DOHH2 (cell line): ENCODE measurements at regions not wholly inside any gene's neighbourhood (a gene's known extent, or its start where the extent isn't known, plus 50 kb on each side); places are given as distances from the start of the nearest gene placed in this dataset.

Experiments
- H3F3A ChIP-seq: fragments of 200-600 bp; sonication (generic), shearing (Covaris generic); 2 replicates; pipeline ENCODE4 v1.6.0; 2016; ENCODE audit warnings: antibody characterized with exemption, mild to moderate bottlenecking; ENCODE audit not compliant: control insufficient read depth, insufficient read depth
- H3K27ac ChIP-seq: fragments of 200-600 bp; sonication (generic); 2 replicates; pipeline ENCODE4 v1.5.1; 2014; ENCODE audit warnings: low read depth, mild to moderate bottlenecking, low read length, moderate library complexity
- H3K27me3 ChIP-seq: fragments of 200-600 bp; sonication (generic); 2 replicates; pipeline ENCODE4 v1.6.1; 2014; ENCODE audit warnings: mild to moderate bottlenecking, low read length, mixed read lengths; ENCODE audit not compliant: control insufficient read depth
- H3K36me3 ChIP-seq: fragments of 200-600 bp; sonication (generic); 2 replicates; pipeline ENCODE4 v1.6.1; 2014; ENCODE audit warnings: mild to moderate bottlenecking, low read length, moderate library complexity, mixed read lengths; ENCODE audit not compliant: control insufficient read depth
- H3K4me1 ChIP-seq: fragments of 200-600 bp; sonication (generic); 2 replicates; pipeline ENCODE4 v1.6.1; 2014; ENCODE audit warnings: mild to moderate bottlenecking, low read length, mixed read lengths; ENCODE audit not compliant: control insufficient read depth
- H3K4me2 ChIP-seq: fragments of 200-600 bp; sonication (generic); 2 replicates; pipeline ENCODE4 v1.6.0; 2014; ENCODE audit warnings: mild to moderate bottlenecking, low read length, moderate library complexity
- H3K4me3 ChIP-seq: fragments of 200-600 bp; sonication (generic); 2 replicates; pipeline ENCODE4 v1.5.1; 2014; ENCODE audit warnings: mild to moderate bottlenecking, low read length, mixed read lengths
- H3K79me2 ChIP-seq: fragments of 200-600 bp; sonication (generic); 2 replicates; pipeline ENCODE4 v1.6.1; 2014; ENCODE audit warnings: mild to moderate bottlenecking, low read length, mixed read lengths; ENCODE audit not compliant: control insufficient read depth
- H3K9me2 ChIP-seq: fragments of 200-600 bp; sonication (generic); replicated peaks from 2 replicates; pipeline ENCODE4 v1.6.1; 2014; ENCODE audit warnings: mild to moderate bottlenecking, low read length, mixed read lengths; ENCODE audit not compliant: control insufficient read depth
- H3K9me3 ChIP-seq: fragments of 200-600 bp; sonication (generic); 2 replicates; pipeline ENCODE4 v1.6.1; 2014; ENCODE audit warnings: antibody characterized with exemption, low read length, mixed read lengths; ENCODE audit not compliant: control insufficient read depth, insufficient read depth
- H4K20me1 ChIP-seq: fragments of 200-600 bp; sonication (generic); 2 replicates; pipeline ENCODE4 v1.6.0; 2014; ENCODE audit warnings: low read depth, mild to moderate bottlenecking, antibody characterized with exemption, low read length, moderate library complexity; ENCODE audit not compliant: control insufficient read depth, insufficient read depth
- EZH2phosphoT487 ChIP-seq: fragments of 200-600 bp; sonication (generic); IDR thresholded peaks from 2 replicates; pipeline ENCODE4 v1.6.1; 2017; ENCODE audit warnings: borderline replicate concordance, mild to moderate bottlenecking, antibody characterized with exemption, low read length, moderate library complexity, mixed read lengths
- TF ChIP-seq, protein P1 (sequence below): fragments of 200-600 bp; sonication (generic); IDR thresholded peaks from one replicate; pipeline ENCODE4 v1.5.1; 2014; ENCODE audit warnings: antibody characterized with exemption, mild to moderate bottlenecking, low read depth, low read length; ENCODE audit not compliant: poor library complexity, severe bottlenecking

GRCh38 chr9:7316166-7316795 lies 483.3 kb downstream of the DMAC1 start:
- no peaks in the 10 kb centered on the region for H3K79me2 ChIP-seq
- no peak overlapping the region for H3K27ac ChIP-seq
- H3K9me2 ChIP-seq = no peaks in the 10 kb centered on the region
- H3K9me3 ChIP-seq = no peaks in the 10 kb centered on the region
- no peak overlapping the region for H3K4me3 ChIP-seq
- no peak overlapping the region for H3K4me2 ChIP-seq
- no peaks in the 10 kb centered on the region for H4K20me1 ChIP-seq
- TF ChIP-seq, protein P1, sequence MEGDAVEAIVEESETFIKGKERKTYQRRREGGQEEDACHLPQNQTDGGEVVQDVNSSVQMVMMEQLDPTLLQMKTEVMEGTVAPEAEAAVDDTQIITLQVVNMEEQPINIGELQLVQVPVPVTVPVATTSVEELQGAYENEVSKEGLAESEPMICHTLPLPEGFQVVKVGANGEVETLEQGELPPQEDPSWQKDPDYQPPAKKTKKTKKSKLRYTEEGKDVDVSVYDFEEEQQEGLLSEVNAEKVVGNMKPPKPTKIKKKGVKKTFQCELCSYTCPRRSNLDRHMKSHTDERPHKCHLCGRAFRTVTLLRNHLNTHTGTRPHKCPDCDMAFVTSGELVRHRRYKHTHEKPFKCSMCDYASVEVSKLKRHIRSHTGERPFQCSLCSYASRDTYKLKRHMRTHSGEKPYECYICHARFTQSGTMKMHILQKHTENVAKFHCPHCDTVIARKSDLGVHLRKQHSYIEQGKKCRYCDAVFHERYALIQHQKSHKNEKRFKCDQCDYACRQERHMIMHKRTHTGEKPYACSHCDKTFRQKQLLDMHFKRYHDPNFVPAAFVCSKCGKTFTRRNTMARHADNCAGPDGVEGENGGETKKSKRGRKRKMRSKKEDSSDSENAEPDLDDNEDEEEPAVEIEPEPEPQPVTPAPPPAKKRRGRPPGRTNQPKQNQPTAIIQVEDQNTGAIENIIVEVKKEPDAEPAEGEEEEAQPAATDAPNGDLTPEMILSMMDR = no peak
- TF ChIP-seq EZH2phosphoT487 = no peak
- no peaks in the 10 kb centered on the region for H3K4me1 ChIP-seq
- H3F3A ChIP-seq = no peaks in the 10 kb centered on the region
- H3K36me3 ChIP-seq = no peaks in the 10 kb centered on the region
- H3K27me3 ChIP-seq = peaks cover 3% of the 10 kb centered on the region; the same call in 1 of the 2 replicates

GRCh38 chr9:7315746-7316145 lies 483.8 kb downstream of the DMAC1 start:
- Histone ChIP-seq H3K4me2 (no peak overlapping the region), H3K4me1 (no peaks in the 10 kb centered on the region), H3K9me2 (no peaks in the 10 kb centered on the region), H3K27ac (no peak overlapping the region), H3F3A (no peaks in the 10 kb centered on the region), H3K27me3 (peaks cover 3% of the 10 kb centered on the region; the same call in 1 of the 2 replicates), H4K20me1 (no peaks in the 10 kb centered on the region), H3K9me3 (no peaks in the 10 kb centered on the region), H3K79me2 (no peaks in the 10 kb centered on the region), H3K4me3 (no peak overlapping the region), H3K36me3 (no peaks in the 10 kb centered on the region)
- no peak for TF ChIP-seq EZH2phosphoT487
- TF ChIP-seq, protein P1 = no peak

DNA sequence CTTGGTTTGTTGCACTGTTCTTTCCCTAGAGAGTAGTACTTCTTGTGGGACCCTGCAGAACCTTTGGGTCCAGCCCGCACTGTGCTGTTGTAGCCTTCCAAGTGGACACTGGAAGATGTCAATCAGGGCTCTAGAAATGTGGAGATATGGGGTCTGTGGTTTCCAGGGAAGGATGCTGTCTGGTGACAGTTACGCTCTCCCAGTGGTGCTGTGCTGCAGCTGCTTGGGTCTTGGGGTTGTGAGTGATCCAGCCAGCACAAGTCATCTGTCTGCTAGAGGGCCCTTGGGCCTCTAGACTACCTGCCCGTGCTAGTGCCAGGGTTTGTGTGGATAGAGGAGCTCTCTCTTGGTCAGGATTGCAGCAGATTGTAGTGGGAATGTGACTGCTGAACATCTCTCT lies 484.5 kb downstream of the DMAC1 start:
- Histone ChIP-seq H3K36me3 (no peaks in the 10 kb centered on the region), H3K27ac (no peak overlapping the region), H3K9me3 (no peaks in the 10 kb centered on the region), H3K4me2 (no peak overlapping the region), H3F3A (no peaks in the 10 kb centered on the region), H4K20me1 (no peaks in the 10 kb centered on the region), H3K4me1 (no peaks in the 10 kb centered on the region), H3K27me3 (peaks cover 3% of the 10 kb centered on the region; the same call in 1 of the 2 replicates), H3K9me2 (no peaks in the 10 kb centered on the region), H3K4me3 (no peak overlapping the region), H3K79me2 (no peaks in the 10 kb centered on the region)
- no peak for TF ChIP-seq EZH2phosphoT487
- TF ChIP-seq, protein P1 = no peak
